ENCODE measurements at regions not wholly inside any gene's neighbourhood (a gene's known extent, or its start where the extent isn't known, plus 50 kb on each side); places are given as distances from the start of the nearest gene placed in this dataset.

DNA sequence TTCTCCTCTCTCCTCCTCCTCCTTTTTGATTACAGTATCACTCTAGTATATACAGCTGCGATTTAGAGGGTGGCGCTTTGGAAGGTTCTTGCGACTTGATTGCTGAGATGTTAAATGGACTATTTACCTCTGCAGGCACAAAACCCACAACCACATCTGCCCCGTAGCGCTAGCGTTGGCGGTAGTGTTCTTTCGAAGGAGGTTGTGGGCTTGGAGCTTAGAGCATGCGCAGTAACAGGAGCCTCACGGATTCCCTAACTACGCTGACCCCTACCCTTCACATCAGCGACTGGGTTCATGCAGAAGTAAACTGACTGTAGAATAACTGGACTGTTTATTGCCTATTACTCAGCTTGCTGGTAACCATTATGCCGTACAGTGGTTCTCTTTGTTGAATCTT, 58.0 kb downstream of the CGGBP1 start:
- DNase-seq (ENCODE audit: low read depth), result no peak
- no peak for TF ChIP-seq CTCF (IDR thresholded peaks at IDR 0.05; ENCODE audit: insufficient read depth, low read length, poor library complexity, severe bottlenecking)
- H3K27me3 ChIP-seq (ENCODE audit: control insufficient read depth, insufficient read depth, low read length), result no peaks in the 10 kb centered on the region
- H3K36me3 ChIP-seq (ENCODE audit: control insufficient read depth, insufficient read depth, low read length), result no peaks in the 10 kb centered on the region
- H3K4me3 ChIP-seq (ENCODE audit: low read depth, low read length), result no peak overlapping the region

- H3K27me3 ChIP-seq (ENCODE audit: control insufficient read depth, insufficient read depth, low read length), result no peaks in the 10 kb centered on the region
- H3K36me3 ChIP-seq (ENCODE audit: control insufficient read depth, insufficient read depth, low read length), result no peaks in the 10 kb centered on the region
- DNase-seq (ENCODE audit: low read depth), result no peak
- TF ChIP-seq CTCF (IDR thresholded peaks at IDR 0.05; ENCODE audit: insufficient read depth, low read length, poor library complexity, severe bottlenecking), result no peak
- H3K4me3 ChIP-seq (ENCODE audit: low read depth, low read length), result no peak overlapping the region
Measured at GRCh38 chr3:87997966-87998365, 60.8 kb downstream of the CGGBP1 start.

DNA sequence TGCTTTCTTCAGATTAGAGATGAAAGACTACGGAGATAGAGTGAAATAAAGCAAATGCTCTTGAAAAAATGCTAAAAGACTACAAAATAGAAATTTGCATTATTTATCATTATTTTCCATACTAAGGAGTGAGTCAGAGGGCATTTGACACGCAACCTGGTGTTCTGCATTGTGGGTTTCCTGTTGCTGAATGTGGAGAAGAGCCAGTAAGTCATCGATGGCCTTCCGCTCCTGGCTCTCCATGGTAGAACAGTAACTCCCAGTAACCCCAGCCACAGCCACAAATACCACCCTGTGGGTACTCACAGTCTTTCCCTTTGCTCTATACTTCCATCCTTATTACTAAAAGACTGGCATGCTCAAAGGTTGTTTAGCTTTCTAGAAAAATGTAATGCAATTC, 61.5 kb downstream of the CGGBP1 start:
- Histone ChIP-seq H3K4me3 (ENCODE audit: low read depth, low read length) (no peak overlapping the region), H3K27me3 (ENCODE audit: control insufficient read depth, insufficient read depth, low read length) (no peaks in the 10 kb centered on the region), H3K36me3 (ENCODE audit: control insufficient read depth, insufficient read depth, low read length) (no peaks in the 10 kb centered on the region)
- TF ChIP-seq CTCF (IDR thresholded peaks at IDR 0.05; ENCODE audit: insufficient read depth, low read length, poor library complexity, severe bottlenecking), result no peak
- peak; percentile 28 for DNase-seq (ENCODE audit: low read depth)

DNA sequence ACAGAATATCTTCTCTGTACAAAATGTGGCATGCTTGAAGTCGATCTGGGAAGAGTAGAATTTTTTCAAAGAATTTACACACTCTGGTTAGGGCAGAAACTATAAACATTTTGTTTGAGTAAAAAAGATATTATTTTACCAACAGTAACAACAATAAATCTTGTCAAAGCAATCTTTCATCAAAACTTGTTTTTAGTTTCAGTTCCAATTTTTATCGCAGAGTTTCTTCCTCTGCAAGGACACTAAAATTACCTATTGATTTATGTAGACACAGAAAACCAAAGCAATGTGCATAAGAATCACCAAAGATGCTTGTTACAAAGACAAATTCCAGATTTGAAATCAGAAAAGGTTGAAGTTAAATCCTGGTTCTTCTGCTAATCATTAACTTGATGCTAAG, 61.9 kb downstream of the CGGBP1 start:
- no peaks in the 10 kb centered on the region for H3K36me3 ChIP-seq (ENCODE audit: control insufficient read depth, insufficient read depth, low read length)
- no peaks in the 10 kb centered on the region for H3K27me3 ChIP-seq (ENCODE audit: control insufficient read depth, insufficient read depth, low read length)
- no peak for TF ChIP-seq CTCF (IDR thresholded peaks at IDR 0.05; ENCODE audit: insufficient read depth, low read length, poor library complexity, severe bottlenecking)
- DNase-seq (ENCODE audit: low read depth), result no peak
- H3K4me3 ChIP-seq (ENCODE audit: low read depth, low read length), result no peak overlapping the region

DNA sequence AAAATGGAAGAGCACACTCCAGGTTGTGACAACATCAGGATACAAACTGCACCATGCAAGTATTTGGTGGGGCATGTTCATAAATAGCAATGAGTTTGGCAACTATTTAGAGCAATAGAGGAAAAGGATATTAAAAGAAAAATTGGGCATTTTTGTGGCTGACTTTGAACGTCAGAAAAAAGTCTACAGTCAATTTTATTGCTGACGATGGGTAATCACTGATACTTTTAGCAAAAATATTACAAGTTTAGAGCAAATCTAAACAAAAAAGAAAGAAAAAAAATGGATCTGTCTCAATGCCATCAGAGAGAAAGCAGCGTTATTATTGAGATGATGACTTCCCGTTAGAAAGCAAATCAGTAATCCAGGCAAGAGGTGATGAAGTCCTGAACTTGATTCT, 65.2 kb downstream of the CGGBP1 start:
- H3K36me3 ChIP-seq (ENCODE audit: control insufficient read depth, insufficient read depth, low read length), result no peaks in the 10 kb centered on the region
- H3K27me3 ChIP-seq (ENCODE audit: control insufficient read depth, insufficient read depth, low read length), result no peaks in the 10 kb centered on the region
- DNase-seq (ENCODE audit: low read depth), result no peak
- no peak for TF ChIP-seq CTCF (IDR thresholded peaks at IDR 0.05; ENCODE audit: insufficient read depth, low read length, poor library complexity, severe bottlenecking)
- no peak overlapping the region for H3K4me3 ChIP-seq (ENCODE audit: low read depth, low read length)

DNA sequence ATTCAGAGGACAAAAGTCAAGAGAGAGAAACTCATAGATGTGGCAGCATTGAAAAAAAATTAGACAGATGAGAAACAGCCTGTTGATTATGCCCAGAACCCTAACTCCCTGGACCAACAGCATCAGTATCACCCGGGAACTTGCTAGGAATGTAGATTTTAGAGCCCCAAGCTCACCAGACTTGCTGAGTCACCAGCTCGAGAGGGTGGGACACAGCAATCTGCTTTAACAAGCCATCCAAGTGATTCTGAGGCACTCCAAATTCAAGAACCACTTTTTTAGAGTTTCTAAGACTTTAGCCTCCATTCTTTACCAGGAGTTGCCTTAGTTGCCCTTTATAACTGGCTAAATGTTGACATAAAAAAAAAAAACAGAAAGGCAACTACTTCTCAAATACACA, 70.9 kb downstream of the CGGBP1 start:
- Histone ChIP-seq H3K27me3 (ENCODE audit: control insufficient read depth, insufficient read depth, low read length) (no peaks in the 10 kb centered on the region), H3K36me3 (ENCODE audit: control insufficient read depth, insufficient read depth, low read length) (no peaks in the 10 kb centered on the region), H3K4me3 (ENCODE audit: low read depth, low read length) (no peak overlapping the region)
- TF ChIP-seq CTCF (IDR thresholded peaks at IDR 0.05; ENCODE audit: insufficient read depth, low read length, poor library complexity, severe bottlenecking), result no peak
- DNase-seq (ENCODE audit: low read depth), result no peak

All from kidney epithelial cell (primary cell).